K562 (cell line): ENCODE measurements at regions not wholly inside any gene's neighbourhood (a gene's known extent, or its start where the extent isn't known, plus 50 kb on each side); places are given as distances from the start of the nearest gene placed in this dataset.

Source experiments
- GTF2F1 ChIP-seq: IDR thresholded peaks from 2 replicates; pipeline ENCODE4 v1.6.1; 2011; ENCODE audit warnings: low read depth, low read length, improper control_type of control experiment
- HDAC6 ChIP-seq: IDR thresholded peaks from 2 replicates; pipeline ENCODE4 v1.6.1; 2012; ENCODE audit warnings: low read depth, mild to moderate bottlenecking, control low read depth, inconsistent platforms, low read length, moderate library complexity
- JUNB ChIP-seq: fragments of 450-650 bp; formaldehyde crosslinking; conservative IDR thresholded peaks from 2 replicates; pipeline ENCODE4 v1.4.0; 2020; ENCODE audit warnings: mild to moderate bottlenecking
- POLR2A ChIP-seq: fragments of 450-650 bp; conservative IDR thresholded peaks from 2 replicates; pipeline ENCODE4 v1.6.1; 2016
- ZNF24 ChIP-seq: fragments of 450-650 bp; IDR thresholded peaks from 2 replicates; pipeline ENCODE4 v1.6.1; 2016
- ZNF668 ChIP-seq: fragments of 250-450 bp; sonication (Bioruptor Pico); IDR thresholded peaks from 2 replicates; pipeline ENCODE4 v1.8.0; 2022; ENCODE audit warnings: mild to moderate bottlenecking, inconsistent platforms
- ZZZ3 ChIP-seq: fragments of 450-650 bp; IDR thresholded peaks from 2 replicates; pipeline ENCODE4 v1.6.1; 2016; ENCODE audit warnings: antibody characterized with exemption, mild to moderate bottlenecking, moderate library complexity
- TF ChIP-seq, protein P1 (sequence below): sonication (generic); formaldehyde crosslinking; IDR thresholded peaks from 2 replicates; pipeline ENCODE4 v1.9.0; 2022; ENCODE audit warnings: mild to moderate bottlenecking, missing genetic modification reagents
- TF ChIP-seq, protein P2 (sequence below), 3 experiments: IDR thresholded peaks in 2 of 3; conservative IDR thresholded peaks in 1 of 3; 2 replicates each; pipeline ENCODE4 v1.5.1; 2011 to 2012; ENCODE audit warnings: low read length in 3 of 3, mild to moderate bottlenecking in 3 of 3, control low read depth in 2 of 3, improper control_type of control experiment in 1 of 3, inconsistent platforms in 1 of 3, low read depth in 1 of 3, mixed read lengths in 1 of 3, moderate library complexity in 1 of 3; ENCODE audit not compliant: insufficient read depth in 2 of 3
- TF ChIP-seq, protein P3 (sequence below), 2 experiments: fragments of 450-650 bp in 1 of 2; sonication (generic) in 1 of 2; formaldehyde crosslinking in 1 of 2; IDR thresholded peaks in 1 of 2; conservative IDR thresholded peaks in 1 of 2; 2 replicates each; pipeline versions ENCODE4 v1.6.1 to v1.8.1; 2016 to 2023; ENCODE audit warnings: mild to moderate bottlenecking in 2 of 2, moderate library complexity in 2 of 2, inconsistent platforms in 1 of 2, missing genetic modification reagents in 1 of 2

GRCh38 chr3:15932348-15933300 is 134.8 kb upstream of the ANKRD28 start:
- TF ChIP-seq ZNF24 (no peak), HDAC6 (no peak), JUNB (CRISPR knock-in tag) (no peak), ZZZ3 (no peak), POLR2A (no peak), ZNF668 (CRISPR knock-in tag) (no peak), GTF2F1 (no peak)
- TF ChIP-seq, protein P1, sequence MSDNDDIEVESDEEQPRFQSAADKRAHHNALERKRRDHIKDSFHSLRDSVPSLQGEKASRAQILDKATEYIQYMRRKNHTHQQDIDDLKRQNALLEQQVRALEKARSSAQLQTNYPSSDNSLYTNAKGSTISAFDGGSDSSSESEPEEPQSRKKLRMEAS (CRISPR knock-in tag) = no peak
- TF ChIP-seq, protein P2, sequence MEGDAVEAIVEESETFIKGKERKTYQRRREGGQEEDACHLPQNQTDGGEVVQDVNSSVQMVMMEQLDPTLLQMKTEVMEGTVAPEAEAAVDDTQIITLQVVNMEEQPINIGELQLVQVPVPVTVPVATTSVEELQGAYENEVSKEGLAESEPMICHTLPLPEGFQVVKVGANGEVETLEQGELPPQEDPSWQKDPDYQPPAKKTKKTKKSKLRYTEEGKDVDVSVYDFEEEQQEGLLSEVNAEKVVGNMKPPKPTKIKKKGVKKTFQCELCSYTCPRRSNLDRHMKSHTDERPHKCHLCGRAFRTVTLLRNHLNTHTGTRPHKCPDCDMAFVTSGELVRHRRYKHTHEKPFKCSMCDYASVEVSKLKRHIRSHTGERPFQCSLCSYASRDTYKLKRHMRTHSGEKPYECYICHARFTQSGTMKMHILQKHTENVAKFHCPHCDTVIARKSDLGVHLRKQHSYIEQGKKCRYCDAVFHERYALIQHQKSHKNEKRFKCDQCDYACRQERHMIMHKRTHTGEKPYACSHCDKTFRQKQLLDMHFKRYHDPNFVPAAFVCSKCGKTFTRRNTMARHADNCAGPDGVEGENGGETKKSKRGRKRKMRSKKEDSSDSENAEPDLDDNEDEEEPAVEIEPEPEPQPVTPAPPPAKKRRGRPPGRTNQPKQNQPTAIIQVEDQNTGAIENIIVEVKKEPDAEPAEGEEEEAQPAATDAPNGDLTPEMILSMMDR (IDR thresholded peaks at IDR 0.05 in 2 of 3, conservative IDR thresholded peaks at IDR 0.05 in 1 of 3; ENCODE audit: insufficient read depth in 2 of 3, low read depth in 1 of 3, low read length in 3 of 3) = no peak
- TF ChIP-seq, protein P3, sequence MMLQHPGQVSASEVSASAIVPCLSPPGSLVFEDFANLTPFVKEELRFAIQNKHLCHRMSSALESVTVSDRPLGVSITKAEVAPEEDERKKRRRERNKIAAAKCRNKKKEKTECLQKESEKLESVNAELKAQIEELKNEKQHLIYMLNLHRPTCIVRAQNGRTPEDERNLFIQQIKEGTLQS (IDR thresholded peaks at IDR 0.05) = no peak
- TF ChIP-seq, protein P3 (CRISPR knock-in tag; conservative IDR thresholded peaks at IDR 0.05) = no peak
